GM12875 (cell line): ENCODE measurements at regions not wholly inside any gene's neighbourhood (a gene's known extent, or its start where the extent isn't known, plus 50 kb on each side); places are given as distances from the start of the nearest gene placed in this dataset.

Experiments
- H3K4me3 ChIP-seq: one replicate; pipeline ENCODE4 v1.5.1; 2011; ENCODE audit warnings: low read depth, low read length, control low read depth
- CTCF ChIP-seq: IDR thresholded peaks from 2 replicates; pipeline ENCODE4 v1.5.1; 2011; ENCODE audit warnings: low read depth, mild to moderate bottlenecking, control low read depth, inconsistent platforms, low read length, moderate library complexity, borderline replicate concordance; ENCODE audit not compliant: insufficient read depth

- H3K4me3 ChIP-seq, result no peak overlapping the region
- no peak for TF ChIP-seq CTCF
These were observed 96.0 kb downstream of the RASSF9 start for GRCh38 chr12:85740186-85740585.

- H3K4me3 ChIP-seq, result no peak overlapping the region
- TF ChIP-seq CTCF, result no peak
These were observed 95.2 kb downstream of the RASSF9 start for GRCh38 chr12:85741046-85741445.

- H3K4me3 ChIP-seq, result no peak overlapping the region
- TF ChIP-seq CTCF, result no peak
These were observed 88.2 kb downstream of the RASSF9 start for GRCh38 chr12:85747941-85748495.
